ENCODE measurements at regions not wholly inside any gene's neighbourhood (a gene's known extent, or its start where the extent isn't known, plus 50 kb on each side); places are given as distances from the start of the nearest gene placed in this dataset.
"Not testable (repeated sequence)": the region's sequence is repeated elsewhere in the genome, so short reads cannot be mapped to it uniquely, and the experiment has no call there.

DNA sequence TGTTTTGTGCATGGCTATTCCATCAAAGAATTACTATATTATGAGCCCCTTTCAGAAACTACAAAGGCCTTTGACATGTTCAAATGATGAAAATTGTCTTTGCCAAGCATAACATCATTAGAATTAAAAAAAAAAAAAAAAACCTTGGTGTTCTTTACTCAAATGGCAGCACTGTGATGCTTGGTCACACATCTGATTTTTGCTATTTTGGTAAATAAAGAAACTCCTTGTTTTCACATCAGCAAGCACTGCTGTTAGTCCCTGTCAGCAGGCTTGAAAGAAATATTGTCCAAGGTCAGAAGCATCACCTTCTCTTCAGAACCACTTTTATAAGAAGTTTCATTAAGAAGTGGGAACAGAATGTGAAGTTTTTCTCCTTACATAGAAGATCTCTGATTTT is 537.3 kb downstream of the MFSD1 start:
- DNase-seq (ENCODE audit: low read depth in 4 of 4, low spot score in 3 of 4): no peak

DNA sequence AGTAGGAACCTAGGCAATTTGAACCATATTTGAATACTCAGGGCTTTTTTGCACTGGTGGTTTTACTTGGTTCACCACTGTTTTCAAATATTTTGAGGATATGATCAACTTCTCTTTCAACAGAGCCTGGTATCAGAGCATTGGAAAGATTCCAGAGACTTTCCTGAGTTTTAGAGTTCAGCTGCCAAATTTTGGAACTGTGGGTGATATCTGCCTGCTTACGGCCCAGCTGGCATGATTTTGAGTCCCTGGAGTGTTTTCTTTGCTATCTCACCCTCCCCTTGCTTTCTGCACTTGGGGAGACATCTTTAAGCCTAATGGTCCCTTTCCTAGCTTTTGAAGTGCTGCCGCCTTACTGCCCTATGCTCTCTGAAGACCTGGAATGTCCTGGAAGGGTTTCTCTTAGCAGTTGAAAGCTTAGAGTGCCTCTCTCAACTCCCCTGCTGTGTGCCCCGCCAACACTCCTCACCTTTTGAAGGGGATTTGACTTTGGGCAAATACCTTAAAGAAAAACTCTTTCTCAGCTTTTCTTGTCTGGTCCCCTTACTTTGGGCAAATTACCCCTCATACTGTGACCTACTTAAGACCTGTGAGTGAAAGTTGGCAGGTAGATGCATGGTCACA is 539.1 kb downstream of the MFSD1 start:
- DNase-seq (ENCODE audit: low read depth in 4 of 4, low spot score in 3 of 4): no peak

- DNase-seq (ENCODE audit: low read depth in 4 of 4, low spot score in 3 of 4): no peak
Measured at GRCh38 chr3:159346271-159346903, 544.5 kb downstream of the MFSD1 start.

GRCh38 chr3:159348431-159348830 is 546.6 kb downstream of the MFSD1 start:
- no peak for DNase-seq (ENCODE audit: low read depth in 4 of 4, low spot score in 3 of 4)

GRCh38 chr3:159356606-159357005 is 554.8 kb downstream of the MFSD1 start:
- DNase-seq (ENCODE audit: low read depth in 4 of 4, low spot score in 3 of 4): no peak

DNA sequence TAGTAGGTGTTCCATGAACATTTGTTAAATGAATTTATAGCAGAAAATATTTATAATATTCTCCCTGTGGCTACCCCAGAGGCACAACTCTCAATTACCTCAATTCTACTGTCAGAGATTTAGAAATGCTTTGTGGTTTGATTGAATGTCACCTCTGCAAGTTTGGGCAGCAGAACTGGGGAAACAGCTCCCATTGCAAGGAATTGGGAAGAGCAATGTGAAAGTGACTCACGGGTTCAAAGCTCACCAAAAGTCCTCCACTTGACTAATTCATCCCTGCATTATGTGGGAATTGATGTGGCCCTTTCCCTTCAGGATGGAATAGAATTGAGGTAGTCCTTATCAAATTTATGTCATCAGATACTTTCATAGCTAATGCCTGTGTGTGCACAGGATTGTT is 562.7 kb downstream of the MFSD1 start:
- no peak for DNase-seq (ENCODE audit: low read depth in 4 of 4, low spot score in 3 of 4)

DNA sequence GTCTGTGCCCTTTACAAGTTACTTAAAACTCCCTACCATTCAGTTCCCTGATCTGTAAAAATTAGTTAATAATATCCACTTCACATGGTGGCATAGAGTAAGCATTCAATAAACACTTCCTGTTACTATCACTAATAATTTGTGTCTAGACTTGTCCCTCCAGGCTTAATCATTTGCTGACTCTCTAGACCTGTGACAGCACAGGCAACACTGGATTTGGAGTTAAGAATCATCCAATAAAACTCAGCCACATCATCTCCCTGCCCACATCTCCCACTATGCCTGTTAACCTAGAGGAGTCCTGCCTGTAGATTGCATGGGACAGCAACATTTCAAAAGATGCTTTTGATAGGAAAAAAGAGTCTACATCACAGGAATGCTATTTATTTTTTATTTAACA is 564.6 kb downstream of the MFSD1 start:
- no peak for DNase-seq (ENCODE audit: low read depth in 4 of 4, low spot score in 3 of 4)

- DNase-seq (ENCODE audit: low read depth in 4 of 4, low spot score in 3 of 4): no peak
Measured at GRCh38 chr3:159371961-159372360, 570.1 kb downstream of the MFSD1 start.

GRCh38 chr3:159378396-159379194 is 576.7 kb downstream of the MFSD1 start:
- DNase-seq (ENCODE audit: low read depth in 4 of 4, low spot score in 3 of 4): peak in 1 of 4 donors; percentile 3

DNA sequence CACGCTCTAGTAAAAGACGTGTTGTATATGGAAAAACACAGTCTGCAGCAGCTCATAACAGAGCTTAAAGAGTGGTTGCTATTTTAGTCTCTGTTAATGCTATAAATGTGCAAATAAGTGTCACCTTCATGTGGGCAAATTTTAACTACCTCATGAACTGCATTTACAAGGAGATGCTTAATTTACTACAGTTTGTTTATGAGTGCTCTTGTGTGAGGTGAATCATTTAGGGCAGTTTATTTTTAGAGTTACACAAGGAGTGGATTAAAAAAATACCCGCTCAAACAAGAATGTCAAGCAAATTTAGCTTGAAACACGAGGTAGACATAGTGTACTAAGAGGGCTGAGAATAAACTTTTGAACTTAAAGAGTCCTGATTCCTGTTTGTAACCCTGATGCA is 579.0 kb downstream of the MFSD1 start:
- DNase-seq (ENCODE audit: low read depth in 4 of 4, low spot score in 3 of 4): no peak

- DNase-seq (ENCODE audit: low read depth in 4 of 4, low spot score in 3 of 4): no peak
Measured at GRCh38 chr3:159390656-159391212, 588.9 kb downstream of the MFSD1 start.

GRCh38 chr3:159397683-159398082 is 591.0 kb upstream of the IL12A start:
- not testable (repeated sequence) for DNase-seq (ENCODE audit: low read depth in 4 of 4, low spot score in 3 of 4)

GRCh38 chr3:159401069-159401468 is 587.6 kb upstream of the IL12A start:
- no peak for DNase-seq (ENCODE audit: low read depth in 4 of 4, low spot score in 3 of 4)

GRCh38 chr3:159409711-159410110 is 578.9 kb upstream of the IL12A start:
- DNase-seq (ENCODE audit: low read depth in 4 of 4, low spot score in 3 of 4): not testable (repeated sequence)

DNA sequence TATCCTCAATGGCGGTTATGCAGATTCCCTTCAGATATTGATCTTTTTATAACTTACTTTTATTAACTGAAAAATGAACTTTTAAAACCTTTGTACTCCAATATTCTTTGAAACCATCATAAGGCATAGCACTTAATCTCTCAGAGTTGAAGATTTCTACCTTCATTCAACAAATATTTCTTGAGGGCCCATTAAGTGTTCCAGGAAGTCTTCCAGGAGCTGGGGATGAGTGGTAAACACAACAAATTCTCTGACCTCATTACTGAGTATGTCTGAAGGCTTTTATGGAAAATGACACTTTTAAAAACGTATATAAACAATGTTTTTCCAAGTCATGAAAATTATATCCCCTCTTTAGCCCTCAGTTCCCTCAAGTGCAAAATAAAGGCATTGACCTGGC is 575.3 kb upstream of the IL12A start:
- DNase-seq (ENCODE audit: low read depth in 4 of 4, low spot score in 3 of 4): no peak

DNA sequence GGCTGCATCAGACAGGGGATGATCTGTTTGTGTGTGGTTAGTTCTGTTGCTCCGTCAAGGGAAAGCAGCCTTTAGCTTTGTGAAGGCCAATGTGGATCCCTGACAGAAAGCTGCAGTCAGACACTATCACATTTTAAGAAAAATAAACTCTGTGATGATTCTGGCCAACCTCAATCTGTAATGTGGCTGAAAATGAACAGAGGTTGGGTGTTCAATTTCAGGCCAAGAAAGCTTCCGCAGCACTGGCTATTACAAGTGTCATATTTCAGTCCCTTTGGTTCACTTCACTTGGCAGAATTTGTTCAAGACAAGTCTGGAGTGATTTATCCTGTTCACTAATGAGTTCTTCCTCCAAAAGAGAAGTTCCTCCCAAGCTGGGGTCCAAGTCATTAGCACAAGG is 571.8 kb upstream of the IL12A start:
- peak; percentile 16 to 61 (median 38) for DNase-seq (ENCODE audit: low read depth in 4 of 4, low spot score in 3 of 4)

DNA sequence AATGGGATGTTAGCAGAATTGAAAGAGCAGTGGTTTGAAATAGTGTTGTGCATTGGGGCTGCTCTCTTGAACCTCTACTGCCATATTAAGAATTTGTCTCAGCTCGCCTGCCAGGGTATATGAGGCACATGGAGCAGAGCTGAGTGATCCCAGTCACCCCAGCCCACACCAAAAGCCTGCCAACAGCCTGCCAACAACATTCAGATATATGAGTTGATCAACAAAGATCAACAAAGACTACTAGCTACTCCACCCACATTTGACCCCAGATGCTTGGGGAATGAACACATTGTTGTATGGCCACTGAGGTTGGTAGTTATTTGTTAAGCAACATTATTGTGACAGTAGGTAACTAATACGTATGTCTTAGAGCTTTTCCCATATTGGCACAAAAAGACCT is 570.9 kb upstream of the IL12A start:
- no peak for DNase-seq (ENCODE audit: low read depth in 4 of 4, low spot score in 3 of 4)

- DNase-seq (ENCODE audit: low read depth in 4 of 4, low spot score in 3 of 4): no peak
Measured at GRCh38 chr3:159418571-159419526, 569.8 kb upstream of the IL12A start.

DNA sequence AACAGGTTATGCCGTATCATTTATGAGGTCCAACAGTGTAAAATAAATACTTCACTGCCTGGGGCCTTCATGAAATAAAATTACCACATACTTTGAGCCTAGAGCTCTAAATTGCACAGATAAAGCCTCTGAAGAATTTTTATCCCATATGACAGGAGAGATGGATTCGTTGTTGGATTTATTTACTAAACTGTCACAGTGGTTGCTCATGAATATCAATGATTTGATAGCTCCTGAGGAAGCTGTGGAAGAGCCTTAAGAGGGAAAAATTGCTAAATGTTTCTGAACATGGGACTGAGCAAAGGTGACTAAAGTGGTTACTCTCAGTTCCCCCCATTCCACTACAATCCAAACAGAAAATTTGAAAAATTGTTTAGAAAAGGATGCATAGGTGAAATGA is 558.9 kb upstream of the IL12A start:
- no peak for DNase-seq (ENCODE audit: low read depth in 4 of 4, low spot score in 3 of 4)

DNA sequence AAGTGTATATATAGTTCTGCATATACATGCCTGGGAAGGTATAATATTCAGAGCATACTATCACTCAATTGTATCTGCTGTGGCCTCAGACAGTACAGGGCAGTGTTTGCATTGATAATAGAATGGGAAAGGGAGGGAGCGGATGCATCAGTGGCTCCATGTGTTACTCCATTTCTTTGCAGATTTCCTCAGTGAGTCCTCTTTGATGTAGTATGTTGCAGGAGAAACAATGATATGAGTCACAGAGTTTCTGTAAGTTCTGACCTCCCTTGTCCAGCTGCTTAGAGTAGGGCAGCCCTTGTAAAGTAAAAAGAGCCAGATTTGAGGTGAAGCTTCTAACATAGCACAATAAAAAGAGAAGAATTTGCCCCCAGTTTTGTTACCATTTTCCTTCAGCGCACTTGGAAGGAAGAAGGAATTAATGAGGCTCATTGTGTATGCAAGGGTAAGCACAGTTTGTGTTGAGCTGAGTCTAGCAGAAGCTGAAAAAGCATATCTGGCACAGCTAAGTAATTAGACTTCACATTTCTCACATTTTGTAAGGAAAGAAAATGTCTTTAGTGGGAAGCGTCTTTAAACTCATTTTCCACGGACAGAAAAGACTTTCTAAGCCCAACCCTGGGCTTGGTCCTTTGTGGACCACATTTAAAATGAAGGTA is 555.8 kb upstream of the IL12A start:
- no peak for DNase-seq (ENCODE audit: low read depth in 4 of 4, low spot score in 3 of 4)

Data from right renal pelvis (tissue), 4 donors.